Ovary (tissue), 3 donors: ENCODE measurements at regions not wholly inside any gene's neighbourhood (a gene's known extent, or its start where the extent isn't known, plus 50 kb on each side); places are given as distances from the start of the nearest gene placed in this dataset.
"Not testable (repeated sequence)": the region's sequence is repeated elsewhere in the genome, so short reads cannot be mapped to it uniquely, and the experiment has no call there.

Experiments used
- POLR2A ChIP-seq: fragments of 450-650 bp; IDR thresholded peaks from one replicate; pipeline ENCODE4 v1.6.1; 2017; ENCODE audit warnings: antibody characterized with exemption, mild to moderate bottlenecking, moderate library complexity
- TF ChIP-seq, protein P1 (sequence below), 3 donors: fragments of 450-650 bp in 2 of 3; fragments of 200-600 bp in 1 of 3; IDR thresholded peaks; one replicate each; pipeline versions ENCODE4 v1.5.1 to v1.8.0; 2016 to 2022; ENCODE audit warnings: antibody characterized with exemption in 3 of 3, mild to moderate bottlenecking in 1 of 3
- donor health status: DM: no; HTN: no; CAD: no.

- TF ChIP-seq POLR2A: not testable (repeated sequence)
- TF ChIP-seq, protein P1, sequence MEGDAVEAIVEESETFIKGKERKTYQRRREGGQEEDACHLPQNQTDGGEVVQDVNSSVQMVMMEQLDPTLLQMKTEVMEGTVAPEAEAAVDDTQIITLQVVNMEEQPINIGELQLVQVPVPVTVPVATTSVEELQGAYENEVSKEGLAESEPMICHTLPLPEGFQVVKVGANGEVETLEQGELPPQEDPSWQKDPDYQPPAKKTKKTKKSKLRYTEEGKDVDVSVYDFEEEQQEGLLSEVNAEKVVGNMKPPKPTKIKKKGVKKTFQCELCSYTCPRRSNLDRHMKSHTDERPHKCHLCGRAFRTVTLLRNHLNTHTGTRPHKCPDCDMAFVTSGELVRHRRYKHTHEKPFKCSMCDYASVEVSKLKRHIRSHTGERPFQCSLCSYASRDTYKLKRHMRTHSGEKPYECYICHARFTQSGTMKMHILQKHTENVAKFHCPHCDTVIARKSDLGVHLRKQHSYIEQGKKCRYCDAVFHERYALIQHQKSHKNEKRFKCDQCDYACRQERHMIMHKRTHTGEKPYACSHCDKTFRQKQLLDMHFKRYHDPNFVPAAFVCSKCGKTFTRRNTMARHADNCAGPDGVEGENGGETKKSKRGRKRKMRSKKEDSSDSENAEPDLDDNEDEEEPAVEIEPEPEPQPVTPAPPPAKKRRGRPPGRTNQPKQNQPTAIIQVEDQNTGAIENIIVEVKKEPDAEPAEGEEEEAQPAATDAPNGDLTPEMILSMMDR (IDR thresholded peaks at IDR 0.05): not testable (repeated sequence)
Observed at GRCh38 chr4:9702019-9702418, 79.4 kb upstream of the DRD5 start.
